Glomerular endothelial cell (primary cell): ENCODE measurements at regions not wholly inside any gene's neighbourhood (a gene's known extent, or its start where the extent isn't known, plus 50 kb on each side); places are given as distances from the start of the nearest gene placed in this dataset.

Experiments
- DNase-seq: peaks from one replicate; pipeline ENCODE4 v3.0.0-alpha.2; 2011; ENCODE audit warnings: low read depth, low spot score; ENCODE audit errors: extremely low read depth

GRCh38 chr16:73717266-73717974 is 579.2 kb upstream of the PSMD7 start:
- no peak for DNase-seq

- no peak for DNase-seq
Observed at GRCh38 chr16:73714976-73715375, 581.6 kb upstream of the PSMD7 start.

- DNase-seq = no peak
Observed at GRCh38 chr16:73713778-73714495, 582.7 kb upstream of the PSMD7 start.

GRCh38 chr16:73713251-73713650 is 583.4 kb upstream of the PSMD7 start:
- no peak for DNase-seq

GRCh38 chr16:73711406-73712080 is 585.1 kb upstream of the PSMD7 start:
- DNase-seq = no peak

- DNase-seq = no peak
Observed at GRCh38 chr16:73710526-73710925, 586.1 kb upstream of the PSMD7 start.

GRCh38 chr16:73707863-73708262 is 588.8 kb upstream of the PSMD7 start:
- no peak for DNase-seq

- DNase-seq = no peak
Observed at GRCh38 chr16:73703891-73704290, 592.7 kb upstream of the PSMD7 start.

- no peak for DNase-seq
Observed at GRCh38 chr16:73697336-73697735, 599.3 kb upstream of the PSMD7 start.

- DNase-seq = no peak
Observed at GRCh38 chr16:73692861-73693260, 603.8 kb upstream of the PSMD7 start.

- DNase-seq = no peak
Observed at GRCh38 chr16:73683804-73684203, 612.8 kb upstream of the PSMD7 start.

- no peak for DNase-seq
Observed at GRCh38 chr16:73672135-73672534, 624.2 kb upstream of the ZFHX3 start.

- no peak for DNase-seq
Observed at GRCh38 chr16:73670836-73671820, 623.2 kb upstream of the ZFHX3 start.

GRCh38 chr16:73669535-73670274 is 621.8 kb upstream of the ZFHX3 start:
- DNase-seq = no peak

- no peak for DNase-seq
Observed at GRCh38 chr16:73663720-73664119, 615.8 kb upstream of the ZFHX3 start.

GRCh38 chr16:73636196-73636595 is 588.3 kb upstream of the ZFHX3 start:
- no peak for DNase-seq

- DNase-seq = no peak
Observed at GRCh38 chr16:73629011-73629410, 581.1 kb upstream of the ZFHX3 start.

GRCh38 chr16:73617738-73618137 is 569.8 kb upstream of the ZFHX3 start:
- DNase-seq = no peak

GRCh38 chr16:73616770-73617169 is 568.8 kb upstream of the ZFHX3 start:
- no peak for DNase-seq

- DNase-seq = no peak
Observed at GRCh38 chr16:73616166-73616753, 568.3 kb upstream of the ZFHX3 start.
